Heart right ventricle (tissue), 16 donors: ENCODE measurements at regions not wholly inside any gene's neighbourhood (a gene's known extent, or its start where the extent isn't known, plus 50 kb on each side); places are given as distances from the start of the nearest gene placed in this dataset.
A peak's percentile ranks its signal among the peaks of the same experiment; 100 is the strongest.

Source experiments
- ATAC-seq, 8 donors: fragments of 200-7000 bp; cut with Tn5 transposase; one replicate each; pipeline ENCODE4 v1.9.1; 2020; ENCODE audit warnings: mild to moderate bottlenecking in 8 of 8, moderate library complexity in 8 of 8, moderate number of reproducible peaks in 1 of 8
- DNase-seq, 2 donors: peaks; one replicate each; pipeline ENCODE4 v3.0.0-alpha.2; 2020
- H3K27ac ChIP-seq, 10 donors: fragments of 200-600 bp; sonication (generic) in 2 of 10; one replicate each; pipeline versions ENCODE4 v1.5.0 to v1.8.0; 2020 to 2022; ENCODE audit warnings: mild to moderate bottlenecking in 3 of 10
- H3K27me3 ChIP-seq, 7 donors: fragments of 200-600 bp; one replicate each; pipeline ENCODE4 v1.8.0; 2021 to 2022; ENCODE audit warnings: mild to moderate bottlenecking in 2 of 7
- H3K36me3 ChIP-seq, 9 donors: fragments of 200-600 bp; sonication (generic) in 1 of 9; one replicate each; pipeline versions ENCODE4 v1.5.0 to v1.8.0; 2020 to 2022; ENCODE audit warnings: mild to moderate bottlenecking in 2 of 9
- H3K4me1 ChIP-seq, 9 donors: fragments of 200-600 bp; sonication (generic) in 1 of 9; one replicate each; pipeline versions ENCODE4 v1.5.0 to v1.8.0; 2020 to 2022; ENCODE audit warnings: mild to moderate bottlenecking in 4 of 9
- H3K4me3 ChIP-seq, 10 donors: fragments of 200-600 bp; sonication (generic) in 2 of 10; one replicate each; pipeline versions ENCODE4 v1.5.0 to v1.8.0; 2020 to 2022; ENCODE audit warnings: mild to moderate bottlenecking in 7 of 10, moderate library complexity in 2 of 10
- H3K9me3 ChIP-seq, 11 donors: fragments of 200-600 bp in 10 of 11; sonication (generic) in 2 of 11; one replicate each; pipeline versions ENCODE4 v1.5.0 to v1.8.0; 2013 to 2022; ENCODE audit warnings: mild to moderate bottlenecking in 2 of 11, control low read depth in 1 of 11, moderate library complexity in 1 of 11
- WGBS, 2 donors: extraction: QIAGEN DNeasy Blood & Tissue Kit; methylation state at CpG; one replicate each; pipeline ENCODE4 v1.1.7; 2013; ENCODE audit warnings: inconsistent platforms in 1 of 2; 5-methylcytosine and 5-hydroxymethylcytosine counted together
- intact Hi-C, 10 donors: fragments of 100-400 bp; cut with DNase I; formaldehyde crosslinking; loops; one replicate each; pipeline versions ENCODE4 v1.11.1 to v1.14.2; 2022
- TF ChIP-seq, protein P1 (sequence below), 9 donors: fragments of 200-600 bp; sonication (generic) in 2 of 9; IDR thresholded peaks; one replicate each; pipeline versions ENCODE4 v1.5.0 to v1.8.0; 2021 to 2022; ENCODE audit warnings: antibody characterized with exemption in 9 of 9, mild to moderate bottlenecking in 5 of 9, moderate library complexity in 1 of 9
- donor health status: Arrhythmogenic right ventricular cardiomyopathy.
- donor health status: ischemic (EF 13 %, LVEDD 7.1; RV severe dilation, severe dysfunction).
- donor health status: healthy with polysubstance abuse.
- donor health status: DM: no; HTN: yes; CAD: no.
- donor health status: DM: no; HTN: no; CAD: no.
- donor health status: ischemic (EF 25% LVEDD 6.9; RV normal size, moderate dysfunction).
- donor health status: ischemic (EF 25% LVEDD 5.7; RV mildly dilated, moderate dysfunction).
- donor health status: healthy.
- donor health status: DM: yes; HTN: yes; CAD: no.
- donor health status: Ischemic cardiomyopathy.
- donor health status: ischemic (EF 35%, LVEDD 5.7; RV mildly dilated, moderate dysfunction).
- donor health status: nonischemic (EF 11% LVEDD 7.7; RV severe dilation, severe dysfunction).
- donor health status: DM: yes; HTN: yes; CAD: no.
- donor health status: PGD.
- donor health status: ischemic (EF 29% LVEDD 5.4; RV normal size, mild dysfunction).
- donor health status: nonischemic (EF 23%, LVEDD 6.1; RV moderate dilation, normal function).

DNA sequence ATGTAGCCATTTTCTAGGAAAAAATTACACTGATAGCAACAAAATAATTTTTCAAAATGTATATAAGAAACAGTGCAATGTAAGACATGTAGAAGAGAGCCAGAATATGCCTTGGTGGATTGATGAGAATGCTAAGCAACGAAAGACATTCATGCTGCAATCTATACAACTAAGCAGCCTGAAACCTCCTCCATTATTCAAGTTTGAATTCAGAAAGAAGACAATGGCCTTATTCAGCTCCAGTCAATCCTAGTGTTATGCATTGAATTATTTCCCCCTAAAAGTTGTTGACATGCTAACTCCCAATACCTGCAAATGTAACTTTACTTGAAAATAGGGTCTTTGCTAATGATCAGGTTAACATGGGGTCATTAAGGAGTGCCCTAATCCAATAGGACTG is 73.5 kb downstream of the BTG1 start:
- Histone ChIP-seq H3K9me3 (no peaks in the 10 kb centered on the region), H3K4me3 (no peak overlapping the region), H3K27ac (peak overlapping the region in 1 of 10 donors; percentile 2), H3K27me3 (no peaks in the 10 kb centered on the region), H3K36me3 (no peaks in the 10 kb centered on the region), H3K4me1 (peaks cover 7 to 55% (median 24%) of the 10 kb centered on the region in 9 donors)
- TF ChIP-seq, protein P1, sequence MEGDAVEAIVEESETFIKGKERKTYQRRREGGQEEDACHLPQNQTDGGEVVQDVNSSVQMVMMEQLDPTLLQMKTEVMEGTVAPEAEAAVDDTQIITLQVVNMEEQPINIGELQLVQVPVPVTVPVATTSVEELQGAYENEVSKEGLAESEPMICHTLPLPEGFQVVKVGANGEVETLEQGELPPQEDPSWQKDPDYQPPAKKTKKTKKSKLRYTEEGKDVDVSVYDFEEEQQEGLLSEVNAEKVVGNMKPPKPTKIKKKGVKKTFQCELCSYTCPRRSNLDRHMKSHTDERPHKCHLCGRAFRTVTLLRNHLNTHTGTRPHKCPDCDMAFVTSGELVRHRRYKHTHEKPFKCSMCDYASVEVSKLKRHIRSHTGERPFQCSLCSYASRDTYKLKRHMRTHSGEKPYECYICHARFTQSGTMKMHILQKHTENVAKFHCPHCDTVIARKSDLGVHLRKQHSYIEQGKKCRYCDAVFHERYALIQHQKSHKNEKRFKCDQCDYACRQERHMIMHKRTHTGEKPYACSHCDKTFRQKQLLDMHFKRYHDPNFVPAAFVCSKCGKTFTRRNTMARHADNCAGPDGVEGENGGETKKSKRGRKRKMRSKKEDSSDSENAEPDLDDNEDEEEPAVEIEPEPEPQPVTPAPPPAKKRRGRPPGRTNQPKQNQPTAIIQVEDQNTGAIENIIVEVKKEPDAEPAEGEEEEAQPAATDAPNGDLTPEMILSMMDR (IDR thresholded peaks at IDR 0.05), result no peak
- intact Hi-C loops, result no loop called here
- 98 to 100% methylated on average over 1 of the region's 1 CpG for WGBS, 2 donors
- ATAC-seq, result no peak
- no peak for DNase-seq

GRCh38 chr12:92070864-92071445 is 74.7 kb downstream of the BTG1 start:
- no peaks in the 10 kb centered on the region for H3K36me3 ChIP-seq
- intact Hi-C loops, result no loop called here
- TF ChIP-seq, protein P1 (IDR thresholded peaks at IDR 0.05), result no peak
- no peak overlapping the region for H3K4me3 ChIP-seq
- peaks cover 7 to 43% (median 14%) of the 10 kb centered on the region in 9 donors for H3K4me1 ChIP-seq
- no peaks in the 10 kb centered on the region for H3K9me3 ChIP-seq
- ATAC-seq (peak in 3 of 8 donors; percentile 46 to 53 (median 48)), DNase-seq (no peak)
- H3K27ac ChIP-seq, result peak overlapping the region in 1 of 10 donors; percentile 85
- no peaks in the 10 kb centered on the region for H3K27me3 ChIP-seq
- WGBS, 2 donors, result 76 to 88% methylated on average over 6 of the region's 6 CpGs

DNA sequence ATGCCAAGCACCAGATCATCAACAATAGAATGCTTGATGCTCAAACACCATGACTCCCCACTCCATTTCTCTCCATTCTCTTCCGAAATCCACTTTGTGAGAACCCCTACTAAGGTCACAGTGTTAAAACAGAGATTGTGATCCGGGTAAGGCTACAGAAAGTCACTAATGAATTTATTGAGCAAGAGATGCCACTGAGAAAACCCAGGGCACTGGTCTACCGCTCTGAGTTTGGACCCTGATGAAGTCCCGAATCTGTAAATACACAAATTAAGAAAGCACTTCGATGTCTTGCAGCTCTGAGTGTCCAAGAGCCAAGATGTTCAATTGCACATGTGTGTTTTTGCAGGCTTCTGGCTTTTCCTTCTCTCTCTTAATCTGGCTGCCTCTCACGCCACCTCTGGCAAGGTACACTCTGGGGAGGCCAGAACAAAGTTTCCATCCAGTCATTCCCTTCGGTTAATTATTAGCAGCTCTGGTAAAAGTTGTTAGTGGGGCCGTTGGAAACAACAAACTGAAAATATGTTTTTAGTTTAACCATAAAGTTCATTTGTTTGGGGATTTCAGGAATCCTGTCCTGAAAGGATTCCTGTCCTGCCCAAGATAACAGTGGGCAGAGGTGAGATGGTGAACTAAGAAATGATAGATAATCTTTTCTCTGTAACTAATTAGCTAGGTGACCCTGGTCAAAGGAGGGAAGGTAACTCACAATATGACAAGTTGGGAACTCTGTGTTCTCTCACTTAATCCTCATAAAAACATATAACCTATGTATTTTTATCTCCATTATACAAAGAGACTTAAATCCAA is 75.4 kb downstream of the BTG1 start:
- H3K9me3 ChIP-seq, result no peaks in the 10 kb centered on the region
- peaks cover 1 to 43% (median 7%) of the 10 kb centered on the region in 9 donors for H3K4me1 ChIP-seq
- no peaks in the 10 kb centered on the region for H3K27me3 ChIP-seq
- no peak overlapping the region for H3K4me3 ChIP-seq
- TF ChIP-seq, protein P1 (IDR thresholded peaks at IDR 0.05), result no peak
- DNase-seq (no peak), ATAC-seq (no peak)
- intact Hi-C loops, result no loop called here
- peak overlapping the region in 1 of 10 donors; percentile 85 for H3K27ac ChIP-seq
- H3K36me3 ChIP-seq, result no peaks in the 10 kb centered on the region
- 88% methylated on average over 8 of the region's 8 CpGs for WGBS, 2 donors

DNA sequence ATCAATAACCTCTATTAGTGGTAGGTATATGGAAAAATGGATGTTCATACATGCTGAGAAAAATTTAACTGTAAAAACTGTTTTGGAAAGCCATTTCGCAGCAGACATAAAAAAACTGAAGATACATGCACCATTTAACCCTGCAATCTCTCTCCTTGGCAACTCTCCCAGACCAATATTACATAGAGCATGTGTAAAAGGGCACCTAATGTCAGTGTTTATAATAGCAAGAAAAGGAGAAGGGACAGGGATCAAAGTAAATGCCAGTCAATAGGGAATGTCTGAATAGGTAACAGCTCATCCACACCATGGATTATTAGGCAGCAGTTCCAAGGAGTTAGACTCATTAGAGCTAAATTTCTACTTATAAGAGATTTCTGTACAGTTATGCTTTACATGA is 77.2 kb downstream of the BTG1 start:
- Histone ChIP-seq H3K27ac (peak overlapping the region in 1 of 10 donors; percentile 85), H3K4me1 (peaks cover 0 to 47% (median 0%) of the 10 kb centered on the region in 9 donors), H3K9me3 (no peaks in the 10 kb centered on the region), H3K36me3 (no peaks in the 10 kb centered on the region), H3K27me3 (no peaks in the 10 kb centered on the region), H3K4me3 (no peak overlapping the region)
- DNase-seq, result no peak
- TF ChIP-seq, protein P1 (IDR thresholded peaks at IDR 0.05), result no peak
- ATAC-seq, result no peak
- intact Hi-C loops, result loop anchor here in 1 of 10 donors (10.0 kb wide), 1 partner anchor 66 kb away; no protein-coding TSS in a partner anchor
- WGBS, 2 donors, result 86 to 92% methylated on average over 1 of the region's 1 CpG
